ENCODE measurements at regions not wholly inside any gene's neighbourhood (a gene's known extent, or its start where the extent isn't known, plus 50 kb on each side); places are given as distances from the start of the nearest gene placed in this dataset.

DNA sequence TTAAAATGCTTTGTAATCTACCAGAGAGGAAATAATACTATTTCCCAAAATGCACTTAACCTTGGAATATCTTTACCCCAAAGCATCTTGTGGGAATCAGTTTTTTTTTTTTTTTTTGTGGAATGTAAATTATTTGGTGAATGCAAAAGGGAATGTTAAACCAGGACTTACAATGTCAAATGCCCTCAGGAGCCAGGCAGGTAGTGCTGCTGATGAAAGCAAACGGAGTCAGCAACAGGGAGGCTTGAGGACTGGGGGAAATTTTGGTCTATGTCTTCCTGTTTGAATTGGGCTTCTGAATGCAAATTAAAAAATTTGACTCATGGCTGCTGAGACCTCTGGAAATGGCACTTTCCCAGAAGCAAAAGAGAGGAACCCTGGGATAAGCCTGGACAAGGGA is 96.5 kb upstream of the NLRP1 start:
- no peak for TF ChIP-seq CTCF (IDR thresholded peaks at IDR 0.05; ENCODE audit: borderline replicate concordance, extremely low read depth, low read length, poor library complexity, severe bottlenecking)
- no peak for TF ChIP-seq EZH2 (IDR thresholded peaks at IDR 0.05; ENCODE audit: borderline replicate concordance, low read depth, low read length, severe bottlenecking)
